GM19240 (cell line): ENCODE measurements at regions not wholly inside any gene's neighbourhood (a gene's known extent, or its start where the extent isn't known, plus 50 kb on each side); places are given as distances from the start of the nearest gene placed in this dataset.

Source experiments
- DNase-seq: peaks from one replicate; pipeline ENCODE4 v3.0.0; 2011; ENCODE audit warnings: low spot score; ENCODE audit not compliant: insufficient read length

DNA sequence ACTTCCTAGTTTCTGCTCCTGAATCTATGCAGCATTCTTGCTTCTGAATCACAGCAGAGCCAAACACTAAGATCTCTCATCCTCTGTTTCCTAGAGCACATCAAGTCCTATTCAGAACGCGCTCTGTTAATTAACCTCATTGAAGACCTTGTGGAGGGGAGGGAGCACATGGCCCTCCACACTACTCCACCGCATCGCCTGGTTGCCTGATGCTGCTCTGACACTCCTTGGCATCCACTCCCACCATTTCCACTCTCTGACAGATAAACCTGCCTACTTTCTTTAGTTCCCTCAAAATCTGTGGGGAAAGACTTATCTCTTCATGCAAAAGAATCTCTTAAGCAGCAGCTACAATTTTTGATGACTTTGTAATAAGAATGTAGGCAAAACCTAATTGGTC lies 802.3 kb upstream of the GYPC start:
- no peak for DNase-seq

DNA sequence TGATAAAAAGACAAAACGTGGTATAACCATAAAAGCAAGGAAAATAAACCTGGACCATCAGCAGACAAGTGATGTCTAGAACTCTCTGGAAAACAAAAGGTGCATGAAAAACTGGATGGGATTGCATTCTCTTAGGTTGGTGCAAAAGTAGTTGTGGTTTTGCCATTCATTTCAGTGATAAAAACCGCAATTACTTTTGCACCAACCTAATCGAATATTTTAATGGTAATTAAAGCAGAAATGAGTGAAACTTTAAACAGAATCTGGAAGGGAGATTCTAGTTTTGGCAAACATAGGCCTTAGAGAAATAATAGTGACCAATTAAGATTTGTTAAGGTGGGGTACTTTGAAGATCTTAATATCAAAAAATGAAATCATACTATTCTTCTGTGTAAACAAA lies 800.8 kb upstream of the GYPC start:
- DNase-seq: no peak

DNA sequence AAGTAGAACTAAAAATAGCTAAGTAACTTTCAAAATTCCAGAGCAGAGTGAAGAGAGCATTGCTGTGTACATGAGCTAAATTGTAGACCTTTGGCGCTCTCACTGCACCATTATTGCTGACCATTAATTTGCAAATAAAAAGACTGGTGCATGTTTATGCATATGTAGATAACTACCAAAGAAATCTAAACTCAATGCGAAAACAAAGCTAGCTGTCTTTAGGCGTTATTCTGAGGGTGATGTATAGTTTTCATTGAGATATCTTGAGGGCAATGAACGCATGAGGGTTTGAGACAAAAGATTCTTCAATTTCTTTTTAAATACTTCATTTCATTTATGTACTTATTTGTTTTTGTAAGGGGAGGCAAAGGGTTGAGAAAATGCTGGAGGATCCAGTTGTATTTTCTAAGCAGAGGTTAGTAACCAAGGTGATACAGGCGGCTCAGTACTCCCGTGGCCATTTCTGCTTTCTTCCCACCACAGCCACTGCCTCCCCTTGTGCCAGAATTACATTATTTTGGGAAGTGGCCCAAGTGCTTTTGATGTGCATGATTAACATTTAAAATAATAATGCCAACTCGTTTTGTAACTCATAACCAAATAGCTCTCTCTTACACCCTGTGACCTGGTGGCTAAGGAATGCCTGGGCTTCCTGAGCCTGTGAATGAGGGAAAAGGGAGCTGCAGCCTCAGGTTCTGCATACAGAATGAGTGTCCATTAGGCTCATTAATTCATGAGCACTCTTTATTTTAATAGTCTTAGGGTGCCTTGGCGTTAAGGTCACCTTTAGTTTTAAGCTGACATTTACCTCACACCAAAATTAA lies 797.8 kb upstream of the GYPC start:
- DNase-seq: no peak

DNA sequence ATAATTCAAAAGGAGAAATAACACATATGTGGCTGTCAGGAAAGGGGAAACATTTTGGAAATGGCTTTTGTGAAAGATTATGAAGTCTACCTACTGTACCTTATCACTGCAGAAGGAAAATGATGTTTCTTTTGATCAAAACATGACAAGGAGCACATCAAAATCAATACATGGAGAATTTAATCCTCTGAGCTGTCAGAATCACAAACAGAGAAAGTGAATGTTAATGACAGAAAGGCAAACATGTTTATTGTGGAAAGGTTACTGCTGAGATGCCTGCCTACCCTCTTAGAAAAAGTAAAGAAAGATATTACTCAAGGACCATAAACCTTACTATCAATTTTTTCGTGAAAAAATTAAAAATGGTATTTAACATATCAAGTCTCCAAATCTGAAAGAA lies 794.5 kb upstream of the GYPC start:
- no peak for DNase-seq

DNA sequence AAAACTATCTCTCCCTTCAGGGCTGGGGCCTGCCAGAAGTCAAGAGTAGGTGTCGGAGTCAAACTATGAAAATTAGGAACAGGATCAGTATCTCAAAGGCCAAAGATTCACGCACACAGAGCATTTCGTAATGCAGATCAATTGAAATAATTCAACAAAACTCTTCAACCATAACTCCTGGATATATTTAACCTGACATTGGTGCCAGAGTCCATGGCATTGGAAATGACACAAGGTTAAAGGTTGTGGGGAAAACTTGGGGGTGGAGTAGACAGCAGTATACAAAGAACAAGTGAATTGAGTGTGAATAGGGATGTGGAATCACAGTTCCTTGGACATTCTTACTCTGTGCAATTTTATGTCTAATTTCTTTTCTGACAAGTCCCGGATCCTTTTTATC lies 788.0 kb upstream of the GYPC start:
- DNase-seq: no peak

DNA sequence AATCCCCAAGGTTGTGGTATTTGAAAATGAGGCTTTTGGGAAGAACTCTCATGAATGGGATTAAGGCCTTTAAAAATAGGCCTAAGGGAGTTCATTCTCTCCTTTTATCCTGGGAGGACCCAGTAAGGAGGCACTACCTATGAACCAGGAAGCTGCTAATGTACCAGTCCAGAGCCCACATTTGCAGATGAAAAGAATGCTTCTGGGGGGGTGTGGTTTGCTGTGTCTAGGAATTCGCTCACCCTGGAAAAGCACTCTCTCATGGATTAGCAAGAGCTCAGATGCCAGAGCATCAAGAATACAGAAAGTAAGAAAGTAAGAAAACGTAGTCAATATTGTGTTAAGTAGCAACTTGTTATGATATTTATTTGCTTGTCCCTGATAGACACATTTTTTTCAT lies 785.7 kb upstream of the GYPC start:
- no peak for DNase-seq

DNA sequence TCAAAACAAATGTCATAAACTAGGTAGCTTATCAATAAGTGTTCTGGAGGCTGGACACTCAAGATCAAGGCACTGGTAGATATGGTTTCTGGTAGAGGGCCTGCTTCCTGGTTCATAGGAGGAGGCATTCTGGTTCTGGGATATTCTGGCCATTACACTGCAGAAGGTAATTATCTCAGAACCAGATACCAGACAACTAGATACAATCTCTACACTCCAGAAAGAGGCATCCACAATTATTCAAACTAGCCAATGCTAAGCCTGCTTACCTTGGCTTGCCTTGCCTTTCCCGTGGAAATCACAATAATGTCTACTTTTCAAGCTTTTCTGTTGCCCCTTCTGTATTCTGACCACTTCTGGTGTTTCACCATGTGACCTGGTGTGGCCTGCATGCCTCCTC lies 785.2 kb upstream of the GYPC start:
- DNase-seq: no peak

DNA sequence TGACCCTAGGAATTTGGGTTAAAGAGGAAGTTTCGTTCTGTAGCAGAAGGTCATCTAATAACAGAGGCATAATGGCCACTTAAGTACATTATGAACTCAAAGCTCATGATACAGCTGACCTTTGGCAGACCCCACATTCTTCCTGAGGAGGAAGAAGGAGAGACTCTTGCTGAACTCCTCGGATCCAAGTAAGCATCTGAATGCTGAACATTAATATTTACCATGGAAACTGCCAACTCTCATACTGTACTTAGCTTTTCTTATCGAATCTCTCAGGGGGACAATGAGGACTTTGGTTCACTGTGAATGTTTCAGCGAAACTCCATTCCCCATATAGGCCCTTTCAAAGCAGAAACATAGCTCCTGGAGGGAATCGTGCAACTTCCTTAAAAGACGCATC lies 781.4 kb upstream of the GYPC start:
- no peak for DNase-seq

DNA sequence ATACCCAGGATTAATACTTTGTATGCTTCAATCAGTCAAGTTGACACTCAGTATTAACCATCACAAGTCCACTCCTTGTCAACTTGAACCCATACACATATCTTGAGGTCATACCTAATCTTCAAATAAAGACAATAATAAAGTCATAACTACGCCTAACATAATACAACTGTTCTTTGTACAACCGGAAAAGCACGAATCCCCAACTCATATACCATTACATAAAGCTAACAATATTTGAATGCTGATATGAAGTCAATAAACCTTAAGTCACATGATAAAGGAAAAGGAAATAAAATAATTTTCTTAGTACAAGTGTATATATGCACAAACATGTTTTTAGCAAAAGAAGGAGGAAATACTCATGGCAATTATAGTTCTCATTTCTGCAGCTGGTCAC lies 770.6 kb upstream of the GYPC start:
- no peak for DNase-seq

DNA sequence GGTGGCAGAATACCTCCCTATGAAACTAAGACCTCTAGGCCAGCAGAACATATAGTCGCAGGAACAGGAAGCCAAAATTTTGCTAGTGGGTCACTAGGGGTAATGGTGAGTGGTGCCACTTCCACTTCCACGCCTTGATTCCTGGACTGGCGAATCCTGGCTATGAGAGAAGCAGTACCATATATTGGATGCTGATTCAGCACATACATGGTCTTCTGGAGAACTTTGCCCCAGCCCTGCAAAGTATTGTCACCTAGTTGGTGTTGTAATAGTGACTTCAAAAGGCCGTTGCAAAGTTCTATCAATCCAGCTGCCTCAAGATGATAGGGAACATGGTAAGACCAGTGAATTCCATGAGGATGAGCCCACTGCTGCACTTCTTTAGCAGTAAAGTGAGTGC lies 769.8 kb upstream of the GYPC start:
- DNase-seq: no peak

DNA sequence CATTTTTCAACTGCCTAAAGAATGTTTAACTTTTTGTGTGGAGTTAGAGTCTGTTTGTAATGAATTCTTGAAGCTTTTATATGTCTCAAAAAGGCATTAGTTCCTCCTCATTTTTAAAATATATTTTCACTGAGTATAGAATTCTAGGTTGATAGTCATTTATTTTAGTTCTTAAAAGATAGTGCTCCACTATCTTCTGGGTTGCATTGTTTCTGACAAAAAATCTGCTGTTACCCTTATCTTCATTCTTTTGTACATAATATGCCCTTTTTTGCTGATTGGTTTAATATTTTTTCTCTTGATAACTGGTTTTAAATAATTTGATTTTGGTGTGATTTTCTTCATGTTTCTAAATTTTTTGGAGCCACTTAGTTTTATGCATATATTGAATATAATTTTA lies 754.7 kb upstream of the GYPC start:
- DNase-seq: no peak

DNA sequence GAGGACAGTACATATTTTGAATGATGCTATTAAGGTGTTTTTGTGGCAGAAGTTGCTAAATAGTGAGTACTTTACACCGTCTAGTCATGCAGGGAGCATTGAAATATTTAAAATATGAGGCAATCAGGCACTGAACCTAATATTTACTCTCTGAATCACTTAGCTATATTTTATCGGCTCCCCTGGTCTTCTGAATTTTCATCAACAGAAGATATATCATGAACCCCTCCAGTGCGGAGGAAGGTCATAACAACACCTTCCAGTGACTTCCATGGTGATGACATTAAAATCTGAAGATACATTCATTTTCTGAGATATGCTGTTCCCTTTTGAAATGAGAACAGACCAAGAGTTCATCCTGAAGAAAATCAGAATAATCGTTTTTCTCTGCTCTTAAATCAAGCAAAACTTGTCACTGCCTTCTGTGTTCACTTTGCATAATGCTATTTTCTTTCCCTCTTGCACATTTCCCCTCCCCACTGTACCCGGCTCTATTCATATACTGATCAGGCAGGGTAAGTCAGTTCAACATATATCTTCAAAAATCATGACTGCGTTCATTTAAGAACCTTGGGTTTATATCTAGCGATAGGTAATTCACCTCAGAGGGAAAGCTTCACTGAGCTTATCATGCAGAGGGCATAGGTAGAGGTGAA lies 729.9 kb upstream of the GYPC start:
- DNase-seq: no peak

DNA sequence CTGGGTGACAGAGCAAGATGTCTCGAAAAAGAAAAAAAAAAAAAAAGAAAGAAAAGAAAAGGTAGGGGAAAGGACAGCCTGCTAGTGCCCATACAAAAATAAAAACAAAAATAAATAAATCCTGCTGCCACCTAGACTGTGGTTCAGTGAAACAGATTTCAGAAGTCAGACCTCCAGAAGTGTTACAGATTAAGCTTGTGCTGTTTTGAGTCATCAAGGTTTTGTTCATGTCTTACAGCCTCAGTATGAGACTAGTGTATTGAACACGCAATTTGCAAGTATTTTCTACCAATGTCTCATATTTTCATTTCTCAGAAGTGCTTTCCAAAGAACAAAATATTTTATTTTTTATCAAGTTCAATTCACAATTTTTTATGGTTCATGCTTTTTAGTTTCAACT lies 720.4 kb upstream of the GYPC start:
- no peak for DNase-seq

DNA sequence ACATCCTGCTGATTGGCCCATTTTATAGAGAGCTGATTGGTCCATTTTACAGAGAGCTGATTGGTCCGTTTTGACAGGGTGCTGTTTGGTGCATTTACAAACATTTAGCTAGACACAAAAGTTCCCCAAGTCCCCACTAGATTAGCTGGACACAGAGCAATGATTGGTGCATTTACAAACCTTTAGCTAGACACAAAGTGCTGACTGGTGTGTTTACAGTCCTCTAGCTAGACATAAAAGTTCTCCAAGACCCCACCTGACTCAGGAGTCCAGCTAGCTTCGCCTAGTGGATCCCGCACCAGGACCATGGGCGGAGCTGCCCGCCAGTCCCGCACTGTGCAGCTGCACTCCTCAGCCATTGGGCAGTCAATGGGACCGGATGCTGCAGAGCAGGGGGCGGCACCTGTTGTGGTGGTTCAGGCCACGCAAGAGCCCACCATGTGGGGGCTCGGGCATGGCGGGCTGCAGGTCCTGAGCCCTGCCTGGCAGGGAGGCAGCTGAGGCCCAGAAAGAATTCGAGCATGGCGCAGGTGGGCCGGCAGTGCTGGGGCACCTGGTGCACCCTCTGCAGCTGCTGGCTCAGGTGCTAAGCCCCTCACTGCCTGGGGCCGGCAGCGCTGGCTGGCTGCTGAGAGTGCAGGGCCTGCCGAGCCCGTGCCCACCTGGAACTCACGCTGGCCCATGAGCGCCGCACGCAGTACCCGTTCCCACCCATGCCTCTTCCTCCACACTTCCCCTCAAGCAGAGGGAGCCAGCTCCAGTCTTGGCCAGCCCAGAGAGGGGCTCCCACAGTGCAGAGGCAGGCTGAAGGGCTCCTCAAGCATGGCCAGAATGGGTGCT lies 713.2 kb upstream of the GYPC start:
- no peak for DNase-seq

DNA sequence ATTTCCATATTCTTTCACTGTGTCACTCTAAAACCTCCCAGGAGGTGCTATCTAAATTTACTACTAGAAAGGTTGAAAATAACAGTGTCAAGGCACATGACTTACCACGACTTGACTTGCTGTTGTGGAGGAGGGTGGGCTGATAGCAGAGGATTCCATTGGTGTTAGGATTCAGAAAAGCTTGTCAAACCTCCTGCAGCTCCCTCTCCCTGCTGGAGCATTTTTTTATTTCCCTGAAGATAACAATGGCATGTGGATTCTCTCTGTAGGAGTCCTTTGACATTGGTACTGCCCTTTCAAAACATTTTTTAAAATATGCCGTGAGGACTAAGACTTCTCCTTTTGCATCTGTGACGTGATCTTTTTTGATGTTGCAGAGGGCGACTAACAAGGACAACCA lies 696.9 kb upstream of the GYPC start:
- no peak for DNase-seq

DNA sequence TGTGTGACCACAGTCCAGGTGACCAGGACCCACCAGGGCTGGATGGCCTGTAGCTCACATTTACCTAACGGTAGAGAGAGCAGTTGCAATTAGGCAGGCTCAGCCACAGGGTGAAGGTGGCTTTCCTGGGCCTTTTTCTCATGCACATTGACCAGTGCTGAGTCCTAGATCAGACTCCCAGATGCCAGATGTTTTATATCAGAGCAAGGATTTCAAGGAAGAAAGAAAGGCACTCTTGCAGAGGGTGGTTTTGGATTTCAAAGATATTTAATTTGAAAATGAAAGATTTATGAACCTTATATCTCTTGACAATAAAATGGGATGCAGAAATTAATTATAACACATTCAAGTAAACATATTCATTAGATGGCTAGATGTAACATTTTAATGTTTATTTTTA lies 694.2 kb upstream of the GYPC start:
- no peak for DNase-seq

DNA sequence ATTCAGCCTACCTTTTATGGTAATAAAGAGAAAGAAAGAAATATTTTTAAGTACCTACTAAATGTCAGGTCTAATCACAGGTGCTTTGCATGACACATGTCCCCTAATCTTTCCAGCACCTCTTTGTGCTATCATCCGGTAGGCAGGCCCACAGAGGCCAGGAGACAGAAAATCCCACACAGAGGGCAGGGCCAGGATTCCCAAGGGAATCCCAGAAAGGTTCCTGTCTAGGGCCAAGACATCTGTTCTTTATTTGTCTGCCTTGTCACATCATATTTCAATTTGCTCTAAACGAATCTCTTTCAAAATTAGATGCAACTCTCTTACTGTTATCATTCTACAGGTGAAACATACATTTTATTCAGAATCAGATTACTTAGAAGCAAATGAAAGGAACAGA lies 676.1 kb upstream of the GYPC start:
- DNase-seq: no peak

DNA sequence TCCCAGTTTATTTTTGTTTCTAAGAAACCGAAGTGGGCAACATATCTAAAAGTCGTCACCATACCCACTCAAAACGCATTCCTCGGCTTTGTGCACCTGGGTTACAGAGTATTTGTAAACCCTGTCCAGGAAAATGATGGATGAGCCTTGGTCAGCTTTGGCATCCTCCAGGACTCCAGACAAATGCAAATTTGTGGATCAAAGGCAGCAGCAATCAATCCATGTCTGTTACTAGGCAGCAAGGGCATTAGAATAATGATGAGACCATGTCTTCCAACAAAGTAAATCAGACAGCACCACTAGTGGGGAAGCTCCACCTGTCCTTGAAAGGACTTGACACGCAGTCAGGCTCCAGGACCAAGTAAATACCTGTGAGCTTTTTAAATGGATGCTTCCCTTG lies 672.6 kb upstream of the GYPC start:
- DNase-seq: no peak

DNA sequence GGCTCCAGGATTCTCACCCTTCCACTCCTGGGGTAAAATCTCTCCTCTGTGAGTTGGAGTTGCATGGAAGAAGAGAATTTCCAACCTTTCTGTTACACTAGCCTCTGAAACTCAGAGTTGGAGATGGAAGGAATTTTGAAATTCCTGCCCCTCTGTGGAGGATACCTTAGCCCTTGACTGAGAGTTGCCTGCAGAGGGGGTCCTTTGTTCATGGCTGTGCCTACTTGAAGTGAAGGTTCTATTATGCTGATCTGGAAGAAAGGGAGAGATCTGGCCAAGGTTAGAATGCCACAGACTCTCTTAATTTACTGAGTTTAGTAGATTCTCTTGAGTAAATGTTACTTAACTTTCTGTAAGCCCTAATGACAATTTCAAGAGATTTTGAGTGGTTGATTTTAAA lies 626.6 kb upstream of the GYPC start:
- no peak for DNase-seq

DNA sequence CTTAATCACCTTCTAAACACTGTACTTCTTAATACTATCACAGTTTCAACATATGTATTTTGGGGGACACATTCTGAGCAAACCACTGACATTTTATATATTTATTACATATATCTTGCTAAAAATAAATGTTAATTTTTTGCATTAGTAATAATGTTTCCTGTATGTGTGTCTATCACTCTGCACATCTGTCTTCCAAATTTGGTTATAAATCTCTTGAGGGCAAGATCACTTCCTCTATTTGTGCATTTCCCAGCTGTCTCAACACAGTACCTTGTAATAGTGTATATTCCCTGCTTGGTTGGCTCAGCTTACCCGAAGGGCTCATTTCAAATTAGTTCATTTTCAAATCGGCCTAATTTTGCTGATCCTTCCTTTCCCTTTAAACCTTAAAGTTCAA lies 617.1 kb upstream of the GYPC start:
- DNase-seq: no peak

DNA sequence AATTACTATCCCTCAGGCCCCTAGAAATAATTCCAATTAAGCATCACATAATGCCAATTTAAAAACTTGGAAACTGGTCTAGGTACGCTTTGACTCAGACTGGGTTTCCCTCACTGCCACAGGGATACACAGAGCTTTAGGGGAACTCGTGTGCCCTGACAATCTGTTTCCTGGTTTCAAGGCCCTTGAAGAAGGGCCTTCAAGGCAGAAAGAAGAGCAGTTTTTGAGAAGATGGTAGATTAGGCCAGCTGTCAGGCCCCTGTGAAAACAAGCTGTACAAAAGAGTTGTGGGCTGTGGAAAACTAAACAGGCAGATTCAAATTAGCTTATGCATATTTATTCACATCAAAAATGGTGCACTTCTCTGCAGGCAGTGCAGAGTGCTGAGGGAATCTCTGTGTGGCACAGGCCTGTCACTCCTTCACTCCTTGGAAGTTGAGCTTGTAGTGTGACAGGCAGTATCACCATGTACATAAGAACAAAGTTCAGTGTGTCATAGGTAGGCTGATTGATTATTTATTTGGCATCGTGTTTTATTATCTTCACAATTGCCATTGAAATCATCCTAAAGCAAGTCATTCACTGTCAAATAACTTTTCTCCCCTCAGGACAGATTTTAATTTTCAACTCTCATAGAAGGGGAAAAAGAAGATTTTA lies 614.4 kb upstream of the GYPC start:
- no peak for DNase-seq

DNA sequence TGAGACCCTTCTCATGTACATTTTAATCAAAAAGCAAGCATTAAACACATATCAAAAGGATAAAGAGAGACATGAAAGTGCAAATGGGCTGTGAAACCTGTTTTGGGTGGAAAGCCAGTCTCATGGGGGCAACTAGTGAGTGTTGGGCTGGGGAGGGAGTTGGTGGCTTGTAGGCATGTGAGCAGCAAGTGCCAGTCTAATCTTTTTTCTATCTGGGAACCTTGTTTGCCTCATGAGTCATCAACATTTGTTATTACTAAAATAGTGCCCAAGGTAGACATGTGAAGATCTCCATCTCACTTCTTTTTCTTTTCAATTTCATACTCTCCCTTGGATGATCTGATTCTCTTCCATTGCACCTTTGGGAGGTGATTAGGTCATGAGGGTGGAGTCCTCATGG lies 613.9 kb upstream of the GYPC start:
- no peak for DNase-seq
